GM13976 (cell line): ENCODE measurements at regions not wholly inside any gene's neighbourhood (a gene's known extent, or its start where the extent isn't known, plus 50 kb on each side); places are given as distances from the start of the nearest gene placed in this dataset.

Experiments used
- DNase-seq: peaks from one replicate; pipeline ENCODE4 v3.0.0; 2012; ENCODE audit warnings: low spot score
- in situ Hi-C: fragments of 300-500 bp; cut with MboI; formaldehyde crosslinking; loops from one replicate; pipeline ENCODE4 v1.12.0; 2022; ENCODE audit warnings: low sequenced_read_pairs, mixed read lengths, inconsistent platforms; ENCODE audit not compliant: unreplicated experiment
- TF ChIP-seq, protein P1 (sequence below): IDR thresholded peaks from 2 replicates; pipeline ENCODE4 v1.5.1; 2012; ENCODE audit warnings: borderline replicate concordance, mild to moderate bottlenecking; ENCODE audit not compliant: insufficient read depth; ENCODE audit errors: extremely low read depth, missing control alignments, control extremely low read depth

DNA sequence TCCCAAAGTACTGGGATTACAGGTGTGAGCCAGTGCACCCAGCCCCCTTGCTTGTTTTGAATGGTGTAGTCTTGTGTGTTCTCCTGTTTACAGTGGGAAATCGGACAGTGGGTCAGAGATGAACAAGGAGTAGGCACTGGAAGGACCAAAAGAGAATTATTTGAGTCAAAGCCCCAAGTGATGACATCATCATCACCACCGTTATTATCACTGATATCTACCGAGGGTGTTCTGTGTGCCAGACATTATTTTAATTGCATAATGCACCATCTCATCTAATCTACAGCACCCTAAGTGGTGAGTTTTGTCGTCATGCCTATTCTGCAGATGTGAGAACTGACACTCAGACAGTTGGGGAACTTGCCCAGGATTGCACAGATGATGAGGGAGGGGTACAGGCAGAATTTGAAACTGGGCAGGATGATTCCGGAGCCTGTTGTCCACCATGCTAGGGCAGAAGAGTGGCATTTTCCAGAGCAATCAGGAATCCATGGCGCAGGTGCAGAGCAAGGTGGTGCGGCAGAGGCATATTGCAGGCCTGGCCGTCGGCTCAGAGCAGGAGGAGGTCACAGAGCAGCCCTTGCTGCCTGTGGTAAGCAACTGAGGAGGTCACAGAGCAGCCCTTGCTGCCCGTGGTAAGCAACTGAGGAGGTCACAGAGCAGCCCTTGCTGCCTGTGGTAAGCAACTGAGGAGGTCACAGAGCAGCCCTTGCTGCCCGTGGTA lies 137.0 kb upstream of the HDAC4 start:
- in situ Hi-C loops: no loop called here
- no peak for DNase-seq
- TF ChIP-seq, protein P1, sequence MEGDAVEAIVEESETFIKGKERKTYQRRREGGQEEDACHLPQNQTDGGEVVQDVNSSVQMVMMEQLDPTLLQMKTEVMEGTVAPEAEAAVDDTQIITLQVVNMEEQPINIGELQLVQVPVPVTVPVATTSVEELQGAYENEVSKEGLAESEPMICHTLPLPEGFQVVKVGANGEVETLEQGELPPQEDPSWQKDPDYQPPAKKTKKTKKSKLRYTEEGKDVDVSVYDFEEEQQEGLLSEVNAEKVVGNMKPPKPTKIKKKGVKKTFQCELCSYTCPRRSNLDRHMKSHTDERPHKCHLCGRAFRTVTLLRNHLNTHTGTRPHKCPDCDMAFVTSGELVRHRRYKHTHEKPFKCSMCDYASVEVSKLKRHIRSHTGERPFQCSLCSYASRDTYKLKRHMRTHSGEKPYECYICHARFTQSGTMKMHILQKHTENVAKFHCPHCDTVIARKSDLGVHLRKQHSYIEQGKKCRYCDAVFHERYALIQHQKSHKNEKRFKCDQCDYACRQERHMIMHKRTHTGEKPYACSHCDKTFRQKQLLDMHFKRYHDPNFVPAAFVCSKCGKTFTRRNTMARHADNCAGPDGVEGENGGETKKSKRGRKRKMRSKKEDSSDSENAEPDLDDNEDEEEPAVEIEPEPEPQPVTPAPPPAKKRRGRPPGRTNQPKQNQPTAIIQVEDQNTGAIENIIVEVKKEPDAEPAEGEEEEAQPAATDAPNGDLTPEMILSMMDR: no peak

DNA sequence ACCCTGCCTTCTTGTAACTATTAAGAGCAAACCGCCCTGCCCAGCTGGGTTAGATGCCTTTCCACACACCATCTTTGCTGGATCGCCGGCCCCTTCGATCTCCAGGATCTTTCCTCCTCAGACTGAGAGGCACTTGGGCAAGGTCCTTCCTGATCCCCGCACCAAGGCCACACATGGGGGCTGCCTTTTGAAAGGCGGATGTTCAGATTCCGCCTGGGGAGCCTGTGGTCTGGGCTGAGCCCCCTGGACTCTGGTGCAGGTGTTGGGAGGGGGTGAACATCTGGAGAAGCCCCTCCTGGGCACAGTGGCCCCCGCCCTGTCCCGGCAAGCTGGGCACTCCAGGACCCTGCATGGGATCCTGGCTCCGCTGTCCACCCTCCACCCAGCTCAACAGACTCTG lies 135.4 kb upstream of the HDAC4 start:
- in situ Hi-C loops: no loop called here
- no peak for DNase-seq
- TF ChIP-seq, protein P1: no peak

DNA sequence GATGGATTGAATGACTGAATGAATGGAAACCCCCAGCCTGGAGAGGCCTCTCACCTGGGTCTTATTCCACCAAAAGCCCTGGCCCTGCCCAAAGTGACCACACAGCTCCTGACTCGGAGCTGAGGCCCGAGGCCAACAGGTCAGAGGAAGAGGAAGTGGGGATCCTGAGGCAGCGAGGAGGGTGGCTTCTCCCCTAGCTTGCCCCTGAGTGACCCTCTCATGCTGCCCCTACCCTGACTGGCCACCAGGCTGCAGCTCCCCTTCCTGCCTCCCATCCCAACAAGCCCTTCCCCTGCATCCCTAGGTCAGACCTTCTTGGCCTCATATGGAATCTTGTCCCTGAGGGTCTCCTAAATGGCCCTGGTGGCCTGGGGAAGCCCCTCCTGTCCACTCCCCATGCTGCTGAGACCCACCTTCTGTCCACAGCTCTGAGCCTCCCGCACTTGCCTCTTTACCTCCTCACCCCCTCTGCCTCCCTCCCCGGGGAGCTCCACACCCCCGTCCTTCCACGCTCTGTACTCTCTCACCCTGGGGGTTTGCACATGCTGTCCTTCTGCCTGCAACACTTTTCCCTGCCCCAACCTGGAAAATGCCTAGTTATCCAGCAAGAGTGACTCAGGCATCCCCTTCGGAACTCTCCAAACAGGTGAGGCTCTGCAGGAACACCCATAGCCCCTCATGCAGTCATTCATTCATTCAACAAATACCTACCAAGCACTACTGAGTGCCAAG lies 134.8 kb upstream of the HDAC4 start:
- in situ Hi-C loops: no loop called here
- TF ChIP-seq, protein P1: no peak
- no peak for DNase-seq

DNA sequence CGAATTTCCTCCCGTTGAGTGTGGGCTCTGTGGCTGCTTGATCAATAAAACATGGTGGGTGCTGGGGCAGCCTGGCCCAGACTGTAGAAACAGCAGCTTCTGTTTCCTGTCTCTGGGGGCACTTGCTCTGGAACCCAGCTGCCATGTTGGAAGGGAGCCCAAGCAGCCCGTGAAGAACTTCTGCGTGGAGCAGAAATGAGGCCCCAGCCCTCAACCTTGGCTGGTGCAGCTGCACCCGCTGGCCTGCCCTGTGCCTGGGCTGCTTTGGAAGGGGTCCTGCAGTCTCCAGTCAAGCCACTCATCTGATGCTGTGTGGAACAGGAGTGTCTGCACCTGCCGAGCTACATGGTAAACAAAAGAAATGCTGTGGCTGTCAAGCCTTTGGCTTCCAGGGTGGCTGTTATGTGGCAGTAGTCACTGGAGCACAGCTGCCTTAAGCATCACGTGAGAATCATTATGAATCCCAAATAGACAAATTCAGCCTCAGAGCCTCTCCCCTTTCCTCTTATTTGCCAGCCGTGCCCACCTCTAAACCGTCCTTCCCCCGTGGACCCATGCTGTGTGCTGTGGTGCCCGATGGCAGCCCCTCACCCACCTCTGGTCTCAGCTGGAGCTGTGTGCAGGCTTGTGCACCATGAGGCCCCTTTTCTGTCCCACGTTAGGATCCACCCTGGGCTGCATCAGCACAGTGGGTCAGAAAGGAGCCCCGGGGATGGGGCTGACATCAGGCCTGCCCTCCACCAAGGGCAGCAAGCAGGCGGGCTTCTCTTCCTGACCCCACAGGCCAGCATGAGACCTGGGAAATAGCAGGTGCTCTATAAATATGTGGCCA lies 134.0 kb upstream of the HDAC4 start:
- in situ Hi-C loops: no loop called here
- DNase-seq: no peak
- TF ChIP-seq, protein P1: no peak

DNA sequence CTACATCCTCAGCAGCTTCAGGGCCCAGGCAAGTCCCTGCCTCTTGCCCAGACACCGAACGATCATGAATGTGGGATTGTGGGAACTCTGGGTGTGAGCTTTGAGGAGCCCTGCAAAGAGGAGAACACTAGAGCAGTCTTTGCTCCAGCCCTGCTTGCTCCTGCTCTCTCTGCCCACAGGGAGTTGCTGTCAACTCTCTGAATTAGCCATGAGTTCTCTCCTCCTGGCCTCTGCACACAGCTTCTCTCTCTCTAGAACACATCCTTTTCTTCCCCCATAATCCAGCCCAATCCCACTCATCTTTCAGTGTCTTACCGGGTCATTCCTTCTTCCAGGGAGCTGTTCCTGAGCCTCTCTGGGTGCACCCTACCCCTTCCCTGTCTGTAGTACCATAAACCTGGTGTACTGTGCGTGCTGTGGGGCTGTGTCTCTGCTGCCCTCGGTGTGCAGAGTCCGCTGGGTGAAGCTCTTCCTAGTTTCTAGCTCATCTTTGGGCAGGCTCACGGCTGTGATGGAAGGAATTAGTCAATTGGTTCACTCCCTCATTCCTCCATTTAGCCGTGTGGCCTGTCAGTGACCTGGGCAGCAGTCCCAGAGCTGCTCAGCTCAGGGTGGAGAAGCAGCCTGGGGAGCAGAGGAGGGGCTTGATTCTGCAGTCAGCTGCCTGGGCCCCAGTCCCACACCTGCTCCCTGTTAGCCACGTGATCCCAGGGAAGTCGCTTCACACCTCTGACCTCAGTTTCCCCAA lies 132.9 kb upstream of the HDAC4 start:
- DNase-seq: no peak
- TF ChIP-seq, protein P1: no peak
- in situ Hi-C loops: no loop called here

DNA sequence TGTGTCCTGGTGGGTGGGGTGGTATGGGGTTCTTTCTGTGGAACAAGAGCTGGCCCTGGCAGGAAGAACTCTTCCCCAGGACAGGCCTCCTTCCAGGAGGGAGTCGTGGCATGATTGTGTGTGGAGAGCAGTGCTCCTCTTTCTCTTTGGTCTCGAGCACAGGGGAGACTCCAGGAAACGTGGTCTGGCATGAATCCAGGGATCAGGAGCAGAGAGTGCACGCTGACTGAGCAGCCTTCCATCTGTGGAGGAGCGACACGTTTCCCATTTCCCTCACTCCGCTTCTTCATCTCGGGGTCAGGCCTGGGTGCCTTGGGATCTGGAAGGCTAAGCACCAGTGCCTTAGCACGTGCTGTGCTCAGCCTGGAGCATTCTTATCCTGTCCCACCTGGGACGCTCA lies 132.0 kb upstream of the HDAC4 start:
- in situ Hi-C loops: no loop called here
- TF ChIP-seq, protein P1: no peak
- DNase-seq: no peak
